ENCODE measurements at regions not wholly inside any gene's neighbourhood (a gene's known extent, or its start where the extent isn't known, plus 50 kb on each side); places are given as distances from the start of the nearest gene placed in this dataset.

- peak; percentile 42 for TF ChIP-seq MED8 (CRISPR knock-in tag; IDR thresholded peaks at IDR 0.05; ENCODE audit: insufficient replicate concordance)
- no peak for TF ChIP-seq THAP9 (CRISPR knock-in tag; IDR thresholded peaks at IDR 0.05; ENCODE audit: borderline replicate concordance)
- peak; percentile 66; the same call in 1 of the 2 replicates for TF ChIP-seq ZSCAN9 (CRISPR knock-in tag; IDR thresholded peaks at IDR 0.05; ENCODE audit: borderline replicate concordance)
- no peak for TF ChIP-seq PCBP1 (IDR thresholded peaks at IDR 0.05; ENCODE audit: borderline replicate concordance, low read depth, low read length)
- TF ChIP-seq SMAD3 (CRISPR knock-in tag; IDR thresholded peaks at IDR 0.05): no peak; the same call in 1 of the 2 replicates
- no peak for TF ChIP-seq NR1H2 (CRISPR knock-in tag; IDR thresholded peaks at IDR 0.05; ENCODE audit: borderline replicate concordance, low read depth)
- TF ChIP-seq ZNF460 (CRISPR knock-in tag; IDR thresholded peaks at IDR 0.05; ENCODE audit: borderline replicate concordance): no peak
- no peak for TF ChIP-seq ATF7-NPFF (CRISPR knock-in tag; IDR thresholded peaks at IDR 0.05; ENCODE audit: low read depth)
- TF ChIP-seq, protein P1, sequence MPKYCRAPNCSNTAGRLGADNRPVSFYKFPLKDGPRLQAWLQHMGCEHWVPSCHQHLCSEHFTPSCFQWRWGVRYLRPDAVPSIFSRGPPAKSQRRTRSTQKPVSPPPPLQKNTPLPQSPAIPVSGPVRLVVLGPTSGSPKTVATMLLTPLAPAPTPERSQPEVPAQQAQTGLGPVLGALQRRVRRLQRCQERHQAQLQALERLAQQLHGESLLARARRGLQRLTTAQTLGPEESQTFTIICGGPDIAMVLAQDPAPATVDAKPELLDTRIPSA (CRISPR knock-in tag; IDR thresholded peaks at IDR 0.05; ENCODE audit: borderline replicate concordance): no peak
- TF ChIP-seq SP140L (CRISPR knock-in tag; IDR thresholded peaks at IDR 0.05; ENCODE audit: borderline replicate concordance): no peak
- TF ChIP-seq ZNF350 (CRISPR knock-in tag; IDR thresholded peaks at IDR 0.05; ENCODE audit: borderline replicate concordance, low read depth): no peak
Observed at GRCh38 chr1:8094481-8095241, 68.6 kb upstream of the ERRFI1 start (continued).
